Testis (tissue), 2 donors: ENCODE measurements at regions not wholly inside any gene's neighbourhood (a gene's known extent, or its start where the extent isn't known, plus 50 kb on each side); places are given as distances from the start of the nearest gene placed in this dataset.

Experiments used
- CTCF ChIP-seq, 3 experiments: fragments of 450-650 bp in 2 of 3; fragments of 200-600 bp in 1 of 3; sonication (generic) in 1 of 3; IDR thresholded peaks; one replicate each; pipeline ENCODE4 v1.5.1; 2016 to 2019; ENCODE audit warnings: antibody characterized with exemption in 3 of 3, mild to moderate bottlenecking in 2 of 3, moderate library complexity in 1 of 3
- POLR2A ChIP-seq: fragments of 450-650 bp; IDR thresholded peaks from one replicate; pipeline ENCODE4 v1.6.1; 2017; ENCODE audit warnings: antibody characterized with exemption, mild to moderate bottlenecking, moderate library complexity

GRCh38 chr2:118508282-118508681, 339.2 kb downstream of the EN1 start:
- no peak for TF ChIP-seq CTCF (IDR thresholded peaks at IDR 0.05)
- TF ChIP-seq POLR2A = no peak
